ENCODE measurements at regions not wholly inside any gene's neighbourhood (a gene's known extent, or its start where the extent isn't known, plus 50 kb on each side); places are given as distances from the start of the nearest gene placed in this dataset.

DNA sequence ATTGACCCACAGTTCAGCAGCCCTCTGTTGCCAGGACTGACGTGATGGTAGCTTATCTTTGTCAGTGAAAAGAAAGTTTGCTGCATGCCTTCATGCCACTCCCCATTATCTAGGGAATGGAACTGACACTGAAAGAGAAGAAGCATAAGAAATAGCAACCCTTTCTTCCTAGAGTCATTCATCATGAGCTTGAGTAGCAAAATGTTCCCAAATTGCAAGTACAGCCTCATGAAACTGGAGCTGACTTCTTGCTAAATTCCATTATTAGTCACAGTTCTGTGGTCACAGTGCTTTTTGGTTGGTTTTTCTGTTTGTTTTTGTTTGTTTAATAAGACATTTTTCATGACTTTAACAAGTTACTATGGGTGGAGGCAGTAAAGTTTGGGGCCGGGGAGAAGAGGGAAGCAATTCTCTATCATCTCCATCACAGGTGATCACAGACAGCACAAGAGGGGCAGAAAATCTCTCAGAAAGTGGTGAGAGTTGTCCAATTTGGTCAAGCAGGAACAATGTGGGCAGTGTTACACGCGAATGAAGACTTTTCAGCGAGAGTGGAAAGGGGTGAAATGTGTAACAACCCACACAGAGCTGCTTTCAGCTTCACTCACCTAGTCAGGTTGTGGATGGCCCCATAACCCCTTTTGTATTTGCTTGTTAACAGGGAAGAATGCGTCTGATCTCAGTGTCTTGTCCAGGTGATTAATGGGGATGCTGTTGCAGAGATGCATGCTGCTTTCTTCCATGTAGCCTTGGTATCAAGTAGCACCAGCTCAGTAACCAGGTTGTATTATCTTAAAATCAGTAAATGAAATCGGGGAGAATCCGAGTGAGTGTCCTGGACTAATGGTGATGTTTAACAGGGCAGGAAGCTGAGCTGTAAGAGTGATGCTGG is 440.4 kb downstream of the DMRT2 start:
- no peak for DNase-seq (ENCODE audit: low read depth)

DNA sequence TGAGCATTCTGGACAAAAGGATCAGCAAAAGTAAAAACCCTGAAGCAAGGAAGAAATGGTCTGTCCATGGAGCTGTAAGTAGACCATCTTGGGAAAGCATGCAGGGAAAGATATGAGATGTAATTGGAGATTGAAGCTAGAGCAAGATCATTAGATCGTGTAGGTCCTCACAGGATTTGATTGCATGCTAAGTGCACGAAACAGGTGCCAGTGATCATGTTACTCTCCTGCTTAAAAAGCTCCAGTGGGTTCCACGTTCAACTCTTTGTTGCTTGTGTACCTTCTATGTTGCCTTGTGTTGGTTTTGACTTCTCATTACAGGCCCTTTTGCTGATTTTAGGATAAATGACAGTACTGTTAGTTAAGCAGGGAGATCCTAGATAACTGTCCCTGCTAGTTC is 442.0 kb downstream of the DMRT2 start:
- DNase-seq (ENCODE audit: low read depth) = no peak

DNA sequence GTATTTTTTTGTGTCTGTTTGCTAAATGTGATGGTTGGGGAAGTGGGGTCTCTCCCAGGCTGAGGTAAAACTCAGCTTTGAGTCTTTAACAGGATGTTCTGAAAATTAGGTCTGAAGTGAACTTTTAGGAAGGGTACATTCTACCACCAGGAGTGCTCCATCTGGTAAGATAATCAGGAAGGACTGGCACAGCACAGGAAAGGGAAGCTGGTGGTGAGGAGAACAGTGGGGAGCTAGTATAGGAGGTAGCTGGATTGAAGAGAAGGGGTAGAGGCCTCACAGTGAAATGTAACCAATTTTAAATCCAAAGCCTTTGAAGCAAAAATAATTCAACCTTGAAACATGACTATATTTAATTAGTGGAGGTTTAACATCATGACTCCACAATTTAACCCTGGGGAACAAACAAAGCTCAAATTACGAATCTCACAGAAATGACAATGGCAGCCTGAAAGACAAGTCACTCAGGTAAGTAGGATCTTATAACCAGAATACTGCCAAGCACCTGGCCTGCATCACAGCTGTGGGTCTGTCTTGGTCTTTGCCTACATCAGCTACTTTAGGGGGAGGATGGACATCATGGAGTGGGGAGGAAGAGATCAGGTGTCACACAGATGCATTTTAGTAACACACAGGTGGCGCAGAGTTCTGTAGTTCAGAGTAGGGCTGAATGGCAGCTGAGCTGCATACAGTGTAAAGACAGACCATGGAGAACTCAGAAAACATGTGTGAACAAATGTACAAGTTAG is 445.3 kb downstream of the DMRT2 start:
- DNase-seq (ENCODE audit: low read depth) = no peak

DNA sequence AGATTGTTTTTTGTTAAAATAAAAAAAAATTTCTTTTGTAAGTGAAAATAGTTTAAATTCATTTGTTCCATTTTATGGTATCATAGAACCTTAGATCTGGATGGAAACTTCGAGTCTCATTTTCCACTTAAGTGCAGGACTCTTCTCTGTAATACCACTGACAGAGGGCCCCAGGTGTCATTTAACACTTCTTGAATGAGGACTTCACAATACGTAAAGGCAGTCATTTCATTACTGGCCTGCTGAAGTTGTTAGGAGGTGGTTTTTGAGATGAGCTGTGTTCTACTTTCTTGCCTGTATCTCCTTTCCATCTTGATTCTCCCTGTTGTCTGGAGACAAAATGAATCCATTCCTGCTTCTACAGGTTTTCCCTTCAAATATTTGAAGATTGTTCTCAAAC is 455.3 kb downstream of the DMRT2 start:
- DNase-seq (ENCODE audit: low read depth) = no peak

DNA sequence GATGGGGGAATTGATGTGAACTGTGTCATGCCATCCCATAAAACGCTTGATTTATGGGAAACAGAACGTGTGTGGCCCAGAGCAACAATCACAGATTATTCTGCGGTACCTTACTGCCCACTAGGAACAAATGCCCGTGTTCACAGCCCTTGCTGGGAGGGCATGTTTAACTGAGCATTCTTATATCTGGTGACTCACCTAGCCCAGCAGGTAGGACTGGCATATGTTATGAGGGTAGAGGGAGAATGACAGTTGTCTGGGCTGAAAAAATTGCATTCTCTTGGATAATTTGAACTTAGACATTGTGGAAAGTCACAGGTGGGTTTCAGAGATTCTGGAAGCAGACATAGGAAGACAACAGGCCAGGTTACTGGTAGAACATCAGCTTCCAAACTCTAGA is 460.6 kb downstream of the DMRT2 start:
- DNase-seq (ENCODE audit: low read depth) = no peak

DNA sequence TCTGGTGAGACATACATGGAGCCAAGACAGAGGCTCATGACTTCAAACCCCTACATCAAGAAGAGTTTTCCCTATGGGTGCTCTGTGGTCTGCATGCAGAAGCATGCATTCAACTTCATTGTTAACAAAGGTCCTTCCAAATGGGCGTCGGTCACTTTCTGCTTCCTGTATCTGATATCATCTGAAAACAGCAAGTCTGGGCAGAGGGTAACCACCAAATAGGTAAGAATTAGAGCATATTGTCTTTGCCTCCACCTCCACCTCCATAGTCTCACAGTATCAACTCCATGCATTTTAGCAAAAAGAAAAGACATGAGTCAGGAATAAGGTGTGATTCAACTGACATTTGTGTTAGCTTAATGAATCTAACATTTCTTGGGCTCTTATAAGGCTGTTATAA is 462.9 kb downstream of the DMRT2 start:
- DNase-seq (ENCODE audit: low read depth) = no peak

DNA sequence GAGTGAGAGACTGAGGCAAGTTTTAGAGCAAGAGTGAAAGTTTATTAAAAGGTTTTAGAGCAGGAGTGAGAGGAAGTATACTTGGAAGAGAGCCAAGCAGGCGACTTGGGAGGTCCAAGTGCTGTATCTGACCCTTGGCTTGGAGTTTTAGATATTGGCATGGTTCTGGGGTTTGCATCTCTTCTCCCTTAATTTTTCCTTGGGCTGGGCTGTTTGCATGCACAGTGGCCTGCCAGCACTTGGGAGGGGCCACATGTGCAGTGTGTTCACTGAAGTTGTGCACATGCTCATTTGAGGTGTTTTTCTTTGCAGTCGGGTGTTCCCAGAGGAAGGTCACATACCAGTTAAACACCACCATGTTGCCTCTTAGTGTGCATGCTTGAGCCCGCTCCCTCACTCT is 464.1 kb downstream of the DMRT2 start:
- DNase-seq (ENCODE audit: low read depth) = no peak

DNA sequence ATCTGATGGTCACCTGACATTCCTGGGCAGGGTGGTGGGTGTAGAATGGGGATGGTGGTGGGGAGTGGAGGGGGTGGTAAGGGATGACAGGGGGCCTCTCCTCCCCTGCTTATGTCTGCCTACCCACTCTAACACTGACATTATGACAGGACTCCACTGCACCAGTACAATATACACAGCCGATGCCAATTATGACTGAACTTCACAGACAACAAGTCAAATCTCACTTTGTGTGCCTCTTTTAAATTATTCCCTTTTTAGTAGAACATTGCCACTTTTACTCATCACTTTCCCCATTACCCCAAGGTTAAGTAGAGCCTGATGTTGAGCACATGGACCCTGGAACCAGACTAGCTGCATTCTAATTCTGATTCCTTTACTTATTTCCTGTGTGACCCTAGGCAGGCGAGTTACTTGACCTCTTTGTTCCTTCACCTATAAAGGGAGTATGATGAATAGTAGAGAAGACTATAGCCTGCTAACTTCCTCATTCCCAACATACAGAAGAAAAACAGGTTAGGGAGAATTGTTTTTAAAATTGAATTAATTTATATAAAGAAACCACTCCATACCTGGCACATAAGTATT is 464.7 kb downstream of the DMRT2 start:
- DNase-seq (ENCODE audit: low read depth) = no peak

DNA sequence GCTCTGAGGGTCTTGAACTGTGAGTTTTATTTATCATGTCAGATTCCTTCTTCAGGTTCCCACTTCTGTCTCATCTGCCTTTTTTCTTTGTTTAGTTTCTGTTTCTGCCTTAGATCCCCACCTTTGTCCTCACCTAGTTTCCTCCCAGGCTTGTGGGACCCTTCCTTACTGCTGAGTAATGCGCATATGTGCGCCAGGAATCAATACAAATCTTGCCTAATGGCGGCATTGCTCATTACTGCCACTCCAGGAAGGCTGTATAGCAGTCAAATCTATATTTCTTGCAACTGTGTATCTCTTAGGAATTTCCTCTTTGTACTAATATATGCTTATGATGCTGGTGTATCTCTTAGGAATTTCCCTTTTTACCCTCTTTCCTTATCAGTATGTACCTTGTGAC is 465.4 kb downstream of the DMRT2 start:
- no peak for DNase-seq (ENCODE audit: low read depth)

DNA sequence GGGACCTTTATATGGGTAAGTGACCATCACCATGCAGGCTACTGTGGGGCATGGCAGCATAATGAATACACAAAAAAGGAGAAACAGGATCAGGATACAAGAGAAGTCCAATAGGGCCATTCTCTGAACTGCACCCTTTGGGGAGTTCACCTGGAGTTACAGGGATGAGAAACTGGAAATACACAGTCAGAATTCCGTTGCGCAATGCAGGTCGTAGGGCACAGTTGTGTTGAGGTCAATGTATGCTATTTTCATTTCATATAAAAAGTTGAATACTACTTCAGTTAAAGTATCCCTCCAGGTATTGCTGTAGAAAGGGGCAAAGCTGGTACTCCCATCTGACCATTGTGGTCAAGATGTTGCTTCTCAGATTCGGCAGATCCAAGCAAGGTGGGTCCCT is 471.4 kb downstream of the DMRT2 start:
- no peak for DNase-seq (ENCODE audit: low read depth)

DNA sequence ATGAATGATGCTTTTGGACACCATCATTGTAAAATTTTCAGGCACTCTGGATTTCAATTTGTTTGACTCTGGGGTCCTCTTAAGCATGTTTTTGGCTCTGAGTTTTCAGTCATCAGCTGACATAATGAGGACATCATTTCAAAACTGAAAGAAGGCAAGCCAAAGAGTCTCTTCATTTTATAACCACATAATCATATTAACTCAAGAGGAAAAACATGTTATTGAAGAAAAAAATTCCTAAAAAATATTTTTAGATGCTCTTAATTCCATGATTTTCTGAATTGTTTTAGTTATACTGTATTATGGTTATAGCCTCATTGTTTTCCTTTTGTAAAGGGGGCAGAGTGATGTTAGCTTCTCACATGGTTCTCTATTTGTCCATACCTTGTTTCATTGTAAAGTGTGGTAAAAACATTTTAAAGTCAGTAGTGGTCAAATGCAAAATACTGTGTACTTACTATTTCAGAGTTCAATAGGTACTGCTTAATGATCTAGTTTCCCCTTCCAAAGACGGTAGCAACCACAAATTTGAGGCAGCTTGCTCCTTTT is 472.1 kb downstream of the DMRT2 start:
- no peak for DNase-seq (ENCODE audit: low read depth)

DNA sequence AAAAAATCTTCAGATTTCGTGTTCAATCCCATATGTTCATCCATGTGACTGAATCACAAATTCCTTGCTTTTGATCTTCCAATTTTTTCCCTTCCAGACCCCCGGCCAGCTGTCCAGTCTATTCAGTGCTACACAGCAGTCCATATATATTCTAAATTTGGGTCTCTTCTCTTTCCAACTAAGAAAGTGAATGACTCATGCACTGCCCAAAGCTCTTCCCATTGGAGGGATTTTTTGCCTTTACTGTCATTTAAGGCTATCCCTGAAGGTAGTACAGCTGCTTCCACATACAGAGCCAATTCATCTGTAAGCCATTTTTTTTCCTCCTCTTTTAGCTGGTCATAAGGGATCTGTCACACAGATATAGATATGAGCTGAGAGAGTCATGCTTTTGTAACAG is 478.3 kb downstream of the DMRT2 start:
- no peak for DNase-seq (ENCODE audit: low read depth)

DNA sequence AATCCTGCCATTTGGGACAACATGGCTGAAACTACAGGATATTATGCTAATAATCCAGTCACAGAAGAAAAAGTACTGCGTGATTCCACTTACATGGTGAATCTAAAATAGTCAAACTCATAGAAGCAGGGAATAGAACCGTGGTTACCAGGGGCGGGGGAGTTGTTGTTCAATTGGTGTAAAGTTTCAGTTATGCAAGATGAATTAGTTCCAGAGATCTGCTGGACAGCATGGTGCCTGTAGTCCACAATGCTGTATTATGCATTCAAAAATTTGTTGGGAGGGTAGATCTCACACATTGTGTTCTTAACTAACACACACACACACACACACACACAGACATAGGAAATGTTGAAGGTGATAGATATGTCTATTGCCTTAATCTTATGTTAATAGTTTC is 480.5 kb downstream of the DMRT2 start:
- DNase-seq (ENCODE audit: low read depth) = no peak

DNA sequence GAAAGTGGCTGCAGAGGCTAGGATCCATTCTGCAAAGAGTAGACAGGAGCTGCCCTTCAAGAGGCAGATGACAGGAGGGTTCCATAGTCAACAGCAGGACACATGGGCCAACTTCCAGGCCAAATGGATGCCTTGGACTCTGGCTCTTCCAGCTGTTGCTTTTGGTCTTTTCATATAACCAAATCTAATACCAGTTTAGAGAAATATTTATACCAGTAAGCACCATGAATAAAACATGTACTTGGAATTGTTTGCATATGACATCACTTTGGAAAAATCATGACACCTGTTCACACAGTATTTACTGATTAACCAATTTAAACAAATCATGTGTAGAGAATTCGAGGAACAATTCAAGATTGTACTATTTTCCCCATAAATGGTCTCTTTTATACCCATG is 481.3 kb downstream of the DMRT2 start:
- DNase-seq (ENCODE audit: low read depth) = no peak

DNA sequence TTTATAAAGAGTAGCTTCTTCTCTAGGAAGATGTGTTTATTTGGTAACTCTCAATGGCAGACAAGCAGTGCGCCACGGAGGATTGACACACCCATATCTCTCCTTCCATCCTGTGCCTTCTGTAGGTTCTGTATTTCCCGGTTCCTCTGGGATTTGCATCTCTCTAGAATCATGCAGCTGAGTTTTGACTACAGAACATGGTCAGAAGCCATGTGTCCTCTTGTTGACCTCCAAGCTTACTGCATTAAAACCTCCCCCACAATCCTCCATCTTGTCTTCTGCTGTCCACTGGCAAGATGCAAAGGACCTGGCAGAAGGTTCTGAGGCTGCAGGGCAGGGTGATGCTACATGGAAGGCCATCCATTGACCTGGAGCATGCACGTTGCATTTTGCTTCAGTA is 482.0 kb downstream of the DMRT2 start:
- DNase-seq (ENCODE audit: low read depth) = no peak

DNA sequence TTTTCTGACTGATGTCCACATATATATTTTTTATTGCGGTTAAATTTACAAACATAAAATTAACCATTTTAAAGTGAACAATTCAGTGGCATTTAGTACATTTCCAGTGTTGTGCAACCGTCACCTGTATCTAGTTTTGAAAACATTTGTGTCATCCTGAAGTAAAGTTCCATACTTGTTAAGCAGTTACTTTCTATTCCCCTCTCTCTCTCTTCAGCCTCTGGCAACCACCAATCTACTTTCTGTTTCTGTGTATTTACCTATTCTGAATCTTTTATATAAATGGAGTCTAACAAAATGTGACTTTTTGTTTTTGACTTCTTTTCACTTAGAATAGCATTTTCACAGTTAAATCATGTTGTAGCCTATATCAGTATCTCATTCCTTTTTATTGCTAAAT is 480.1 kb upstream of the SMARCA2 start:
- no peak for DNase-seq (ENCODE audit: low read depth)

DNA sequence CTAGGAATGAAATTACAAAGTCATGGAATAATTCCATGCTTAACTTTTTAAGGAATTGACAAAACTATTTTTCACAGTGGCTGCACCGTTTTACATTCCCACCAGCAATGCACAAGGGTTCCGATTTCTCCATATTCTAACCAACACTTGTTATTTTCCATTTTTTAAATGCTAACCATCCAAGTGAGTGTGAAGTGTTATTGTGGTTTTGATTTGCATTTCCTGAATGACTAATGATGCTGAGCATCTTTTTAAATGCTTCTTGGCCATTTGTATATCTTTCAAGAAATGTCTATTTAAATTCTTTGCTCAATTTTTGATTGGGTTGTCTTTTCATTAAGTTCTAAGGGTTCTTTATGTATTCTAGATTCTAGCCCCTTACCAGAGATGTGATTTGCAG is 479.5 kb upstream of the SMARCA2 start:
- DNase-seq (ENCODE audit: low read depth) = no peak

DNA sequence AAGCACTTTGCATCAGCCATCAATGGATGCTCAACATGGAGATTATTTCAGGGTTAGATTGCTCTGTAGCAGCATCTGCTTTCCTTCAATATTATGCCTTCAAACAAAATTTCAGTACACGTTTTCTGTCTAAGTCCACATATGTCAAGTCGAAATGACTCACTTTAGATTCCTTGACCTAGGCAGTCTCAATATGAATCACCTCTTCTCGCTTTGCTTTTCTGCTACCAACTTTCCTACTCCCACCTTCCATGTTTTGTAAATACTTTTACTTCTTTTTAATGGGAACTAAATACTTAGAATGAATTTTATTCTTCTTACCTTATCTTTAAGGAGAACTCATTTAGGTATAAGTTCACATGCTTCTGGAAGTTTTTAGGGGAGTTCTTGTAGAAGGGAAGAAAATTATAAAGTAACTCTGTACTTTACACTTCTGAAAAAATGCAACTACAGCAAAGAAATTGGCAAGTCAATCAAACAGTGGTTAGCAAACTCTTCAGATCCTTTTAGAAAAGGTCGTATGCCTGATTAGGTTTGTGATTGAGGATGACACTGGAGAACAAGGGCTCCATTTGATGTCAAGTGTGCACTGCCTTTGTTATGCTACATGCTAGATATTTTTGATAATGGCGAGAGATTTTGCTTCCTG is 478.5 kb upstream of the SMARCA2 start:
- DNase-seq (ENCODE audit: low read depth) = no peak

DNA sequence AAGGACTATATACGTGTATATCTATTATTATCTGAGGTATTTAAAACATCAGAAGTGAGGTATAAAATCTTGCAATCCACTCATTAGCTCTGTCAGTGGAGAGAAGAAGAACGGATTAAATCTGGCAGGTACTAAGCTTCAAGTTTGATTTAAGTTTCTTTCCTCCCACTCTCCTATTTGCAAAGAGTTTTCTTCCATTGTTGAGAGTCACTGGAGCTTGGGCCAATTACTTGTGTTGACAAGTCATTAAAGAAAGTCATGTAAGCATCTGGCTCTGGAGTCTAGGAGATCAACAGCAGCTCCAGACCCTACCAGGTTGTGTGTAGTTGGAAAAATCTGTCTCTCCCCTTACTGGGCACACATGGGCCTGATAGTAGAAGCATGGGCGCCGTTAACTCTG is 476.8 kb upstream of the SMARCA2 start:
- DNase-seq (ENCODE audit: low read depth) = no peak

DNA sequence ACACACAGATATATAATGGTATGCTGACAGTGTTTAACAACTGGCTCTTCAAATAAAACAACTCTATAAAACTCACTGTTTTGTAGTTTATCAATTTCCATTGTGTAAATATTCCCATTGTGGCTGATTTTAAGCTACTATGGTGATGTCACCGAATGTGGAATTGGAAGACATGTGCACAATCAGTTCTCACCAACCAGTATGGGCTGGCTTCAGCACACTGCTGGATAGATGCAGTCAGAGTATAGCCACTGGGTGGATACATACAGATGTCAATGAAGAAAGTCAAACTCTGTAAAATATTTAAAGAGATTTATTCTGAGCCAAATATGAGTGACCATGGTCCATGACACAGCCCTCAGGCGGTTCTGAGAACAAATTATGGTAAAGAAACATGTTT is 475.9 kb upstream of the SMARCA2 start:
- no peak for DNase-seq (ENCODE audit: low read depth)

DNA sequence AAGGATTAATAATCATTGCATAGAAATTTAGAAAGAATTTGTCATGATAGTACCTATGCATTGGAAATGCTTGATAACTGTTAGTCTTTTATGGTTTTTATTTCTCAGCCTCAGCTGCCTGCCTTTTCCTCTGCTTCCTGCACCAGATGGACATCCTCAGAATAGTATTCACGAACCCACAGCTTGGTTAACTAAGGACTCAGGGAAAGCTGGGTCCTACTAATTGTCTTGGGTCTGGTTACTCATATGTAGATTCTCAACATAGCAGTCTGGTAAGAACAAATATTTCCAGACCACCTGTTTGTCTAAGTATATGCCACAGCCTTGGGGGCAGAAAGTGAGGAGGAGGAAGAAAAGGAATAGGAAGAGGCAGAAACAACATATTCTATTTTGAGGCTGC is 464.5 kb upstream of the SMARCA2 start:
- DNase-seq (ENCODE audit: low read depth) = no peak

Data from CMK (cell line).